ENCODE measurements at regions not wholly inside any gene's neighbourhood (a gene's known extent, or its start where the extent isn't known, plus 50 kb on each side); places are given as distances from the start of the nearest gene placed in this dataset.

- DNase-seq (ENCODE audit: low read depth), result no peak
These were observed 295.3 kb upstream of the MKI67 start for GRCh38 chr10:128421371-128422160.

GRCh38 chr10:128422190-128422589 is 296.0 kb upstream of the MKI67 start:
- no peak for DNase-seq (ENCODE audit: low read depth)

- no peak for DNase-seq (ENCODE audit: low read depth)
These were observed 296.8 kb upstream of the MKI67 start for GRCh38 chr10:128422999-128423398.

- DNase-seq (ENCODE audit: low read depth), result no peak
These were observed 303.1 kb upstream of the MKI67 start for GRCh38 chr10:128429321-128429720.

- no peak for DNase-seq (ENCODE audit: low read depth)
These were observed 303.8 kb upstream of the MKI67 start for GRCh38 chr10:128429835-128430513.

- DNase-seq (ENCODE audit: low read depth), result no peak
These were observed 304.9 kb upstream of the MKI67 start for GRCh38 chr10:128431083-128431482.

GRCh38 chr10:128431506-128431905 is 305.3 kb upstream of the MKI67 start:
- no peak for DNase-seq (ENCODE audit: low read depth)

- no peak for DNase-seq (ENCODE audit: low read depth)
These were observed 305.8 kb upstream of the MKI67 start for GRCh38 chr10:128432011-128432410.

GRCh38 chr10:128432423-128432822 is 306.2 kb upstream of the MKI67 start:
- DNase-seq (ENCODE audit: low read depth), result no peak

- no peak for DNase-seq (ENCODE audit: low read depth)
These were observed 309.6 kb upstream of the MKI67 start for GRCh38 chr10:128435811-128436210.

GRCh38 chr10:128437786-128438345 is 311.6 kb upstream of the MKI67 start:
- DNase-seq (ENCODE audit: low read depth), result no peak

GRCh38 chr10:128438417-128439063 is 312.3 kb upstream of the MKI67 start:
- no peak for DNase-seq (ENCODE audit: low read depth)

- DNase-seq (ENCODE audit: low read depth), result no peak
These were observed 314.4 kb upstream of the MKI67 start for GRCh38 chr10:128440513-128441160.

- no peak for DNase-seq (ENCODE audit: low read depth)
These were observed 317.8 kb upstream of the MKI67 start for GRCh38 chr10:128443925-128444518.

- DNase-seq (ENCODE audit: low read depth), result no peak
These were observed 322.6 kb upstream of the MKI67 start for GRCh38 chr10:128448796-128449195.

- DNase-seq (ENCODE audit: low read depth), result no peak
These were observed 325.7 kb upstream of the MKI67 start for GRCh38 chr10:128451879-128452278.

GRCh38 chr10:128456271-128456670 is 330.0 kb upstream of the MKI67 start:
- no peak for DNase-seq (ENCODE audit: low read depth)

- no peak for DNase-seq (ENCODE audit: low read depth)
These were observed 330.9 kb upstream of the MKI67 start for GRCh38 chr10:128457136-128457535.

- no peak for DNase-seq (ENCODE audit: low read depth)
These were observed 335.8 kb upstream of the MKI67 start for GRCh38 chr10:128461991-128462390.

- no peak for DNase-seq (ENCODE audit: low read depth)
These were observed 336.6 kb upstream of the MKI67 start for GRCh38 chr10:128462844-128463243.

GRCh38 chr10:128463991-128464760 is 338.0 kb upstream of the MKI67 start:
- DNase-seq (ENCODE audit: low read depth), result no peak
